Peyer's patch (tissue), 4 donors: ENCODE measurements at regions not wholly inside any gene's neighbourhood (a gene's known extent, or its start where the extent isn't known, plus 50 kb on each side); places are given as distances from the start of the nearest gene placed in this dataset.

ENCODE experiments used
- POLR2A ChIP-seq, 2 donors: fragments of 450-650 bp; IDR thresholded peaks; one replicate each; pipeline ENCODE4 v1.5.1; 2017; ENCODE audit warnings: antibody characterized with exemption in 2 of 2, mild to moderate bottlenecking in 2 of 2, moderate library complexity in 2 of 2
- TF ChIP-seq, protein P1 (sequence below), 6 experiments: fragments of 450-650 bp in 4 of 6; fragments of 200-600 bp in 2 of 6; sonication (generic) in 1 of 6; IDR thresholded peaks; one replicate each; pipeline ENCODE4 v1.5.1; 2017 to 2019; ENCODE audit warnings: antibody characterized with exemption in 6 of 6, mild to moderate bottlenecking in 3 of 6, moderate library complexity in 1 of 6

- TF ChIP-seq POLR2A (IDR thresholded peaks at IDR 0.05) = no peak
- TF ChIP-seq, protein P1, sequence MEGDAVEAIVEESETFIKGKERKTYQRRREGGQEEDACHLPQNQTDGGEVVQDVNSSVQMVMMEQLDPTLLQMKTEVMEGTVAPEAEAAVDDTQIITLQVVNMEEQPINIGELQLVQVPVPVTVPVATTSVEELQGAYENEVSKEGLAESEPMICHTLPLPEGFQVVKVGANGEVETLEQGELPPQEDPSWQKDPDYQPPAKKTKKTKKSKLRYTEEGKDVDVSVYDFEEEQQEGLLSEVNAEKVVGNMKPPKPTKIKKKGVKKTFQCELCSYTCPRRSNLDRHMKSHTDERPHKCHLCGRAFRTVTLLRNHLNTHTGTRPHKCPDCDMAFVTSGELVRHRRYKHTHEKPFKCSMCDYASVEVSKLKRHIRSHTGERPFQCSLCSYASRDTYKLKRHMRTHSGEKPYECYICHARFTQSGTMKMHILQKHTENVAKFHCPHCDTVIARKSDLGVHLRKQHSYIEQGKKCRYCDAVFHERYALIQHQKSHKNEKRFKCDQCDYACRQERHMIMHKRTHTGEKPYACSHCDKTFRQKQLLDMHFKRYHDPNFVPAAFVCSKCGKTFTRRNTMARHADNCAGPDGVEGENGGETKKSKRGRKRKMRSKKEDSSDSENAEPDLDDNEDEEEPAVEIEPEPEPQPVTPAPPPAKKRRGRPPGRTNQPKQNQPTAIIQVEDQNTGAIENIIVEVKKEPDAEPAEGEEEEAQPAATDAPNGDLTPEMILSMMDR (IDR thresholded peaks at IDR 0.05) = no peak
Observed at GRCh38 chr12:83474369-83474768, 787.7 kb downstream of the TMTC2 start.
